ENCODE measurements at regions not wholly inside any gene's neighbourhood (a gene's known extent, or its start where the extent isn't known, plus 50 kb on each side); places are given as distances from the start of the nearest gene placed in this dataset.

GRCh38 chr4:112800001-112800400, 163.1 kb downstream of the LARP7 start:
- no peaks in the 10 kb centered on the region for H3K9me3 ChIP-seq
- DNase-seq (no peak), ATAC-seq (no peak)
- no peaks in the 10 kb centered on the region for H3K27me3 ChIP-seq
- intact Hi-C loops (cut with DNase I) = no loop called here
- TF ChIP-seq, protein P1, sequence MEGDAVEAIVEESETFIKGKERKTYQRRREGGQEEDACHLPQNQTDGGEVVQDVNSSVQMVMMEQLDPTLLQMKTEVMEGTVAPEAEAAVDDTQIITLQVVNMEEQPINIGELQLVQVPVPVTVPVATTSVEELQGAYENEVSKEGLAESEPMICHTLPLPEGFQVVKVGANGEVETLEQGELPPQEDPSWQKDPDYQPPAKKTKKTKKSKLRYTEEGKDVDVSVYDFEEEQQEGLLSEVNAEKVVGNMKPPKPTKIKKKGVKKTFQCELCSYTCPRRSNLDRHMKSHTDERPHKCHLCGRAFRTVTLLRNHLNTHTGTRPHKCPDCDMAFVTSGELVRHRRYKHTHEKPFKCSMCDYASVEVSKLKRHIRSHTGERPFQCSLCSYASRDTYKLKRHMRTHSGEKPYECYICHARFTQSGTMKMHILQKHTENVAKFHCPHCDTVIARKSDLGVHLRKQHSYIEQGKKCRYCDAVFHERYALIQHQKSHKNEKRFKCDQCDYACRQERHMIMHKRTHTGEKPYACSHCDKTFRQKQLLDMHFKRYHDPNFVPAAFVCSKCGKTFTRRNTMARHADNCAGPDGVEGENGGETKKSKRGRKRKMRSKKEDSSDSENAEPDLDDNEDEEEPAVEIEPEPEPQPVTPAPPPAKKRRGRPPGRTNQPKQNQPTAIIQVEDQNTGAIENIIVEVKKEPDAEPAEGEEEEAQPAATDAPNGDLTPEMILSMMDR (IDR thresholded peaks at IDR 0.05) = no peak
- no peaks in the 10 kb centered on the region for H3K36me3 ChIP-seq
- H3K4me1 ChIP-seq = no peaks in the 10 kb centered on the region
- no peak overlapping the region for H3K4me3 ChIP-seq
- H3K27ac ChIP-seq = no peak overlapping the region

GRCh38 chr4:112801341-112801740, 164.4 kb downstream of the LARP7 start:
- H3K4me1 ChIP-seq = no peaks in the 10 kb centered on the region
- ATAC-seq (no peak), DNase-seq (no peak)
- no peaks in the 10 kb centered on the region for H3K36me3 ChIP-seq
- no peak overlapping the region for H3K4me3 ChIP-seq
- no peak overlapping the region for H3K27ac ChIP-seq
- H3K9me3 ChIP-seq = no peaks in the 10 kb centered on the region
- TF ChIP-seq, protein P1 (IDR thresholded peaks at IDR 0.05) = no peak
- no peaks in the 10 kb centered on the region for H3K27me3 ChIP-seq
- intact Hi-C loops (cut with DNase I) = no loop called here

- H3K36me3 ChIP-seq = no peaks in the 10 kb centered on the region
- TF ChIP-seq, protein P1 (IDR thresholded peaks at IDR 0.05) = no peak
- DNase-seq (no peak), ATAC-seq (no peak)
- intact Hi-C loops (cut with DNase I) = no loop called here
- H3K4me3 ChIP-seq = no peak overlapping the region
- no peaks in the 10 kb centered on the region for H3K9me3 ChIP-seq
- H3K4me1 ChIP-seq = no peaks in the 10 kb centered on the region
- H3K27me3 ChIP-seq = no peaks in the 10 kb centered on the region
- no peak overlapping the region for H3K27ac ChIP-seq
These were observed 165.8 kb downstream of the LARP7 start for GRCh38 chr4:112802780-112803179.

- H3K36me3 ChIP-seq = no peaks in the 10 kb centered on the region
- H3K4me1 ChIP-seq = no peaks in the 10 kb centered on the region
- H3K9me3 ChIP-seq = no peaks in the 10 kb centered on the region
- H3K27ac ChIP-seq = no peak overlapping the region
- H3K27me3 ChIP-seq = no peaks in the 10 kb centered on the region
- DNase-seq (no peak), ATAC-seq (no peak)
- no peak overlapping the region for H3K4me3 ChIP-seq
- intact Hi-C loops (cut with DNase I) = no loop called here
- TF ChIP-seq, protein P1 (IDR thresholded peaks at IDR 0.05) = no peak
These were observed 170.1 kb downstream of the LARP7 start for GRCh38 chr4:112807083-112807482.

DNA sequence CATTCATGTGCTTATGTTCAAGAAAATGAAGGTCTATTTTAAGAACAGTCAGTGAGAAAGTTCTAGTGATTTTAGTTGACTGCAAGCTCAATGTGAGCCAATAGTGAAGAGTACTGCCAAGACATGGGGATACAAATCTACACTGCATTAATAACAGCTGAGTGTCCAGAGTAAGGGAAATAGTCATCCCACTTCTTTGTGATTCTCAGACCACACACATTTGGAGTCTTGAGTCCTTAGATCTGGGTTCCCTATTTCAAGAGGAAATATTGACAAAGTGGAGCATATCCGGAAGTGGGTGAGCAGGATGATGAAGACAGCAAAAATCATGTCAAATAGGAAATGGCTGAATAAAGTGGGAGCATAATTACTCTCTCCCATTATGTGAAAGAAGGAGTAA, 171.1 kb downstream of the LARP7 start:
- TF ChIP-seq, protein P1 (IDR thresholded peaks at IDR 0.05) = no peak
- ATAC-seq (no peak), DNase-seq (no peak)
- H3K27me3 ChIP-seq = no peaks in the 10 kb centered on the region
- intact Hi-C loops (cut with DNase I) = no loop called here
- no peak overlapping the region for H3K27ac ChIP-seq
- H3K4me3 ChIP-seq = no peak overlapping the region
- no peaks in the 10 kb centered on the region for H3K36me3 ChIP-seq
- H3K4me1 ChIP-seq = no peaks in the 10 kb centered on the region
- no peaks in the 10 kb centered on the region for H3K9me3 ChIP-seq
